LNCAP (cell line): ENCODE measurements at regions not wholly inside any gene's neighbourhood (a gene's known extent, or its start where the extent isn't known, plus 50 kb on each side); places are given as distances from the start of the nearest gene placed in this dataset.

Source experiments
- CTCF ChIP-seq: fragments of 450-650 bp; IDR thresholded peaks from 2 replicates; pipeline ENCODE4 v1.5.1; 2017; ENCODE audit warnings: mild to moderate bottlenecking

- no peak for TF ChIP-seq CTCF
These were observed 111.3 kb upstream of the PRR20G start for GRCh38 chr3:127399154-127399553.

GRCh38 chr3:127396473-127396872 is 108.6 kb upstream of the PRR20G start:
- no peak for TF ChIP-seq CTCF

- no peak for TF ChIP-seq CTCF
These were observed 108.0 kb upstream of the PRR20G start for GRCh38 chr3:127395663-127396355.

- no peak for TF ChIP-seq CTCF
These were observed 107.3 kb upstream of the PRR20G start for GRCh38 chr3:127394984-127395662.

DNA sequence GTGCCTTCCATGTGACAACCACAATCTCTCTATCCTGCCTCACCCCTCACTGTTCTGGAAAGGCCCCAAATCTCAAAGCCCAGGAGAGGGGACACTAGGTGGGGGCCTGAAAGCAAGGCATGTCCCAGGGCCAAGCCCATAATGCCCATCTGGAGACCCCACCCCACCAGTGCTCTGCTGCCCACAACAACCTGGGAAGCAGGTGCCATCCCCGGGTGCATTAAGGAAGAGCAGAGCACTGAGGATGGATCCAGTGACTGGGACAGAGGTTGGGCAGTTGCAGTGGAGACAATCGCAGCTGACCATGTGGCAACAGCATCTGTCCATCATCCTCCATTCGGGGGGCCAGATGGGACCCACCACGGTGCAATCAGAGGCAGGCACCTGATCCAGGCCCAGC is 106.2 kb upstream of the PRR20G start:
- TF ChIP-seq CTCF, result no peak

DNA sequence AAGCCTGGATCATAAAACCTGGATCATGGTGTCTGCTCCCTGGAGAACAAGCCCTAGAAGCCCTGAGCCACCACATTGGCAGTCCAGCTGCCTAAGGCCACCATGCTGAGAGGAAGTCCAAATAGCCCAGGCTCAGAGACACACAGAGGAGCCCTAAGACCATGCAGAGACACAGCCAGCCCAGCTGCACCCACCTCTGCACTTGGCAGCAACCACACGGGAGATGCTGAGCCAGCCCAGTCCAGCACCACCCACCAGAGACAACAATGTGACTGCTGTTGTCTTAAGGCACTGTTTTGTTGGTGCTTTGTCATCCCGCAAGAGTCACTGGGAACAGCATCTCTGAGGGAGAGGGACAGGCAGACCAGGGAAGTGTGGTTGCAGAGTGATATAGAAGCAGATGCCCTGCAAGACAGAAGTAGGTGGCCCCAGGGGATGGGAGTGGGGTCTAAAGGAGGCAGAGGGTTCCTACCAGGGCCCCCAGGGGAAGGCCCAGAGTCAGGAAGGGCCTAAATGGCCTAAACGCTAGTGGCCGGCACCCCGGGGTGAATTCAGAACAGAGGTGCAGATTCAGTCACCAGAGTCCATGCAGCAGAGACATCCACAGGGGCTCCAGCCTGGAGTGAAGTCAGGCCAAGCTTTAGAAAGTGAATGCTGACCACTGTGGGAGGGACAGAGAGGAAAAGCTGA is 105.4 kb upstream of the PRR20G start:
- TF ChIP-seq CTCF, result no peak

- TF ChIP-seq CTCF, result no peak
These were observed 104.3 kb upstream of the PRR20G start for GRCh38 chr3:127392156-127392490.
